NOMO-1 treated with DMSO at 0.1 percent for 48 hours (cell line): ENCODE measurements at regions not wholly inside any gene's neighbourhood (a gene's known extent, or its start where the extent isn't known, plus 50 kb on each side); places are given as distances from the start of the nearest gene placed in this dataset.
"Not testable (repeated sequence)": the region's sequence is repeated elsewhere in the genome, so short reads cannot be mapped to it uniquely, and the experiment has no call there.

Experiments used
- DNase-seq: peaks from one replicate; lab custom pipeline; 2025; ENCODE audit not compliant: unreplicated experiment; lab: John Stamatoyannopoulos, UW

DNA sequence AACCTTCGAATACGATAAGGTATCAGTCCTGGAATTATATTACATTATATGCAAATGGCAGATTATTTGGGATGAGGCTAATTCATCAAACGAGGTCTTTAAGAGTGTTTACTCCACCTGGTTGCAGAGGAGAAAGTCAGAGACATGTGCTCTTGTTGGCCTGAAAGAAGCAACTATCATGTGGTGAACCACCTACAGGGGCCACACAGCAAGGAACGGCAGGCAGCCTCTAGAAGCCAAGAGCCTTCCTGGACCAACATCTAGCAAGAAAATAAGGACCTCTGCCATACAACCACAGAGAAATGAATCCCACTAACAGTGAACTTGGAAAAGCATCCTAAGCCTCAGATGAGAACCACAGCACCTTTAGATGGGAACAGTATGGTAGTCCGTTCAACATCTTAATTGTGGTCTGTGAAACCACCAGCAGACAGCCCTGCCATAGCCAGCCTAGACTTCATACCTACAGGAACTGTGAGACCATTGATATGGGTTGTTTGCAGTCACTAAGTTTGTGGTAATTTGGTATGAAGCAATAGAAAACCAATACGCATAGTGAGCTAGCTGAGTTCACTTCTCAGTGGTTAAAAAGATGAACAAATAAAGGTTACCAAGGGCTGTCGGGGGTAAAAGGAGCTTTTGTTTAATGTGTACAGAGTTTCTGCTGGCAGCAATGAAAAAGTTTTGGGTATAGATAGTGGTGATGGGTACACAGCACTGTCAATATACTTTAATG, 345.7 kb upstream of the RUNX1 start:
- DNase-seq, result peak; percentile 62

DNA sequence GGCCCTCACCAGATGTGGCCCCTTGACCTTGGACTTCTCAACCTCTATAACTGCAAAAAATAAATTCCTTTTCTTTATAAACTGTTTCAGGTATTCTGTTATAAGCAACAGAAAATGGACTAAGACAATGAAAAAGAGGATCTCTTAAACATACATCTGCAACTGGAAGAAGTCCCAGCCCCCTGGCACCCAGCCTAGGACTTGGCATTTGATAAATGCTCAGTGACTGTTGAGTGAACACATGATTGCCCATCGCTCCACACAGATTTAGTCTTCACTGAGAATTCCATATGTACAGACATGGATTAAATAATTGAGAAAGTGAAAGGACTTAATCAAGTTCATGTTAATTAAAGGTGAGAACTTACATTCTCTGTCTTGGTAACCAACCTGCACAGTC, 344.9 kb upstream of the RUNX1 start:
- no peak for DNase-seq

DNA sequence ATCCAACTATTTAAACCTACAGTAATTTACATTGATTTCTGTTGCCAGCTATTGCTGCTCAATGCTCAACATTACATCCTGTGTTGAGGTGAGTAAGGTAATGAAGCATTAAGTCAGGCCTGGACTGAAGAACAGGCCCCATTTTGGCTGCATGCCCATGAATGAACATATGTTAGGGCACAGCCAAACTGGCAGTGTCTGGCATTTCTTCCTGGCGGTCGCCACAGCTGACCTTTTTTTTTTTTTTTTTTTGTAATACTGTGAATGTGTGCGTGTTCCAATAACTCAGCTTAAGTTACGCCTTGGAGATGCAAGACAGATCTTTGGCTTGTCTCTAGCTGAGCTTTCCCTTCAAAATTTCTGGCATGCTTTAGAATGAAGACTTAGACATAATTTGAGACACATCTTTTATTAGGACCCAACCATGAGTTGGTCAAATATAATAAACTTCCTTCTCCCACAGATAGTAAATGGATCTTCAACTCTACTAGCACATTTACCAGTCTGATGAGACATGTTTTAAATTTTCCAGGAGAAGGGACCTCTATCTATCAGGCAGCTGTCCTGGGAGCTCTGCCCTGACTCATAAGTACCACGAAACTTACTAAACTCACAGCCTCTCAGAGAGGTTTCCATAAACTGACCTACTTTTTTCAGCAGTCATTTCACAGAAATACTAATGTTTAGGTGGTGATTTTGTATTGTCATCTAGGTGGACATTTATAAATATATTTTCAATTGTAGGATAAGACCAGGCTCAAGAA, 341.1 kb upstream of the RUNX1 start:
- no peak for DNase-seq

DNA sequence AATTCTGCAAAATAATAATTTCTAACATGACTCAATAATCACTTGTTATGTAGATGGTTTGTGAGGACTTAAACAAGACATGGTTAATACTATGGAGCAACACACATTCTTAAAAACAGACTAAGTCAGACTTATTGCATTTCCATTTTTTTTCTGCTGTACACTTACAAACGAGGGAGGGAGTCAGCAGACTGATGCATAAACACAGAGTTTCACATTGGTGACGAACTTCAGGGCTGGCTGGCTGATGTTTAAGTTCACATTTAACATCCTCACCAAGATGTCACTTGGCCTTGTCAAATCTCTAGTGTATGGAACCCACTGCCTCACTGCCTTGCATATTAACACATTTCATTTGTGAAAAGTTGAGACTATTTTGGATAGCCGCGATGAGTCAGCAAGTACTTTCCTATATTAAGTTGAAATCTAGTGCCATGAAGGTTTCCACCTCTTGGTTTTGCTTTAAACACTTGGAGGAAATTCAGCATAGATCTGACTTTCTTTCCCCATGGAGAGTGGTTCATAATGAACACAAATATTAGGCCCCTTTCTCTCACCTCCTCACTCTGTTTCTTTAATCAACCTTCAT, 337.5 kb upstream of the RUNX1 start:
- no peak for DNase-seq

DNA sequence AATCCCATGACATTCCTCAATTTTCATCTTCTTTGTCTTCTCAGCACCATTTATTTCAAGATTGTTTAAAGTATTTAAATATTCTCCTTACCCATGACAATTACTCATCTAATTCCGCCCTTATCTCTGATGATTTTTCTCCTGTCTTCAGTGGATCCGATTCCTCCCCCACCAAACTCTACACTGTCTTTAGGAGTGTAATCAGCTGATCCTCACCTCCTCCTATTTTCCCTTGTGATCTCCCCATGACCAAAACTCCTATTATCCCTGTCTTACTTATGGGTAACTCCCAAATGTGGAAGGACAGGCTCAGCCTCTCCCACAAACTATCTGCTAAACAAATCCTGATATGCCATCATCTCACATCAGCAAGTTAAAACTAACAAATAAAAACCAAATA, 335.3 kb upstream of the RUNX1 start:
- DNase-seq, result no peak

DNA sequence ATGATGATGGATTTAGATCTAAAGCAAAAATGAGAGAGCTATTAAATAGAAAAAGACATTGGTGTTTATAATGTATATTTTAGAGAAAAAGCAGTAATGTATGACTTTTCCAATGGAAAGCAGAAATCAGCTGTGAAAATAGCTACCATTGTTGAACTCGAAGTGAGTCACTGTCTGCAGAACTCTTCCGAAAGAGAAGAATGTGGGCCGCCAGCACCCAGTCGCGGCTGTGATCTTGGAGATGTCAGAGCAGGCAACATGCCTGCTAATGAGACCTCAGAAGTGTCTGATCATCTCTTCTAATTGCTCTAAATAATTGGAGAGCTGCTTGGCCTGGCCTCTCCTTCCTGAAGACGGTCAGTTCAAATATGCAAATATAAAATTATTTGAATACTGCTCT, 333.6 kb upstream of the RUNX1 start:
- no peak for DNase-seq

DNA sequence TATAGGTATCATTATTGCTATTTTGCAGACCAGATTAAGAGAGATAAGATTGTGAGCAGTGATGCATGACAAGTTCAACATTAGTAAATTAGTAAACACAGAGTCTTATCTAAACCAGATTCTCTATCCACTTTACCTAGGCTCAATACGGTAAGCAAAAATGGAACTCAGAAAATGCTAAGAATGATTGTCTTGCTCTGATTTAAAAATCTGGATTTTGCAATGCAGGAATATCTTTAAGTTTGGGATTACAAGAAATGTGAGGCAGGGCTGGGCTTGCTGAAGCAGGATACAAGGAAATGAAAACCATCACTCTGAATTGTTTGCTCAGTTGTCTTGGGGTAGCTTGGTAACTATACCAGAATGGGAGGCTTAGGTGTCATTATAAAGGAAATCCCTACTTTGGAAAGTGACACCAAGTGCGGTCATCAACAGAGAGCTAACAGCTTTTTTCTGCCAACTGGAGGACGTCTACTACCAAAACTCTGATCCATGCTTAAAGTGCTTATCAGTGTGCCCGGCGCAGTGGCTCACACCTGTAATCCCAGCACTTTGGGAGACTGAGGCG, 332.7 kb upstream of the RUNX1 start:
- no peak for DNase-seq

DNA sequence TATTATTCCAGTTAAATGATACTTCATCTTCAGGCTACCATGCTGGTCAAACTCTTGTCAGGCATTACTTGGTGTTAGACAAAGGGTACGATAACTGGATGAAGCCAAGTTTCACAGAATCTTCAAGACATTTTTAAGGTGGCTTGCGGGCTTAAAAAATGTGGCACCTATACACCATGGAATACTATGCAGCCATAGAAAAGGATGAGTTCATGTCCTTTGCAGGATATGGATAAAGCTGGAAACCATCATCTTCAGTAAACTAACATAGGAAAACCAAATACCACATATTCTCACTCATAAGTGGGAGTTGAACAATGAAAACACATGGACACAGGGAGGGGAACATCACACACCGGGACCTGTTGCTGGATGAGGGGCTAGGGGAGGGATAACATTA, 331.2 kb upstream of the RUNX1 start:
- not testable (repeated sequence) for DNase-seq

DNA sequence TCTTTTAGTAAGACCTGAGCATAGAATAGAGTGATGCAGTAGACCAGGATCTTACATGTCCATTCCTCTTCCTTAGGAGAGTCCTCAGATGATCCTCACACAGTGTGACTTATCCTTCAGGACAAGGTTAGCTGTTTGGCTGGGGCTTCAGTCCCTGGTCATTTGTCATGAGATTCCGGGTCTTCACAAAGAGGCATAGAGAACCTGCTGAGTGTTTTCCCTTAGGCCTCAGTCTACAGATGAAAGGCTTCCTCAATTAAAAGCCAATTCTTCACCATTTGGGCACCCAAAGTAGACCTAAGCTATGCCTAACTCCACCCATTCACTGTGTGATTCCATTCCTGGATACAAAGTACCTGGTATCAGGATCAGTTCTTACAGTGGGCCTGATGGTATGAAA, 329.8 kb upstream of the RUNX1 start:
- no peak for DNase-seq

DNA sequence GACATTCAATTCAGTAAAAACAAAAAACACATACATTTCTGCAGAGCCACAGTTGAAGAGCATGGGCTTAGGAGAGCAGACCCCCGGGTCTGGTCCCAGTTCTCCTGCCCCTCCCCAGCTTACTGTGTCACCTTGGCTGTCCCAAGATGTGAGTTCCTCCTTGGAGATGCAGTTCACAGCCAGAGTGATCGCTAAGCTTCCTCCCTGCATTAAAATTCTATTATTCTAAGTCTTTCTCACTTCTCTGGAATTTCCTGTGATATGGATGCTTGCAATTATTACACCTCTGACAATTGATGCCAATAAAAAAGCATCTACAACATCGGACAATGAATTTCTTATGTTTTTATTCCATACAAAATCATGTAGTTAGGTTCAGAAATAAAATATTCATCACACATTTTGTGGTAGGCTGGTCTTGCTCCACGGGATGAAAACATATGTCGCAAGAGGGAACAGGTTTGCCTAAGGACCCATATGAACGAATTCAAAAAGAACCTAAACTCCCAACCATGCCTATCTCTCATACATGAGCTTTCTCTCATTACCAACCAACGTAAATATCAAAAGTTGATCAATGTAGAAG, 328.5 kb upstream of the RUNX1 start:
- DNase-seq, result no peak

DNA sequence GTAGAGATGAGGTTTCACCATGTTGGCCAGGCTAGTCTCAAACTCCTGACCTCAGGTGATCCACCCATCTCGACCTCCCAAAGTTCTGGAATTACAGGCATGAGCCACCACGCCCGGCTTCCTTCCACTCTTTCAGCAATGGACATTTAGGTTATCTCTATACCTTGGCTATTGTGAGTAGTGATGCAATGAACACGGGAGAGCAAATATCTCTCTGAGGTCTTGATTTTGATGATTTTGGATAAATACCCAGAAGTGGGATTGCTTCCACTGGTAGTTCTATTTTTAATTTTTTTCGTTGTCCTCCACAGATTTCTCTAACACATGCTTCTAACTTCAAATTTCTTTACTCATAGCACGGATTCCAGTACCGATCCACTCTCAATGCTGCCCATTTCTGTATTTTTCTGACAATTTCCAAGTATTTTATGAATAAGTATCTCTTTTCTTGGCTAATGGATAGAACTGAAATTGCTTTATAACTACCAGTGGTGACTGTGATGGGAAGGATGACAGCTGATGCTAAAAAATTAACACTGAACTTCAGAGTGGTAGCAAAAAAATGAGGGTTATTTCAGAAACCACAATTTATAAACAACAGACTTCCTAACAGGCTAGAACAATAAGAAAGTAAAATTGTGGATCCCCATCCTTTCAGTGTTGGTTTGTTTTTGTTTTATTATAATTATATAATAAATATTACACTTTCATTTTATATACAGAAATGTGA, 327.5 kb upstream of the RUNX1 start:
- DNase-seq, result no peak

DNA sequence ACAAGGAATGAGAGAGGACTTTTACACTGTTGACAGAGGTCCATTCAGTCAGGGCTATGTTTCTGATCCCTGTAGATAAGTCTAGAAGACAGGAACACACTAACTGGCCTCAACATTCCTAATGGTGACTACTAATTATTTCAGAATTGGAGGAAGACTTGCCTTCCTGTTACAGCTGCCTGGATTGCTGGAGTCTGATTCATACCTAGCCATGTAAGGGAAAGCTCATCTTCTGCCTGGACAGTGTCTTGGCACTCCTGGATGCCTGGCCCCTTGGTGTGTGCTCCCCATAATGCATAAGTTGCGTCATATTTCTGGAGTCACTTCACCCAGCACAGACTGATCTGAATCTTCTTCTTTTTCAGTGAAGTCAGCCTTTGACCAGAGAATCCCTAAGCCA, 326.0 kb upstream of the RUNX1 start:
- DNase-seq, result no peak

DNA sequence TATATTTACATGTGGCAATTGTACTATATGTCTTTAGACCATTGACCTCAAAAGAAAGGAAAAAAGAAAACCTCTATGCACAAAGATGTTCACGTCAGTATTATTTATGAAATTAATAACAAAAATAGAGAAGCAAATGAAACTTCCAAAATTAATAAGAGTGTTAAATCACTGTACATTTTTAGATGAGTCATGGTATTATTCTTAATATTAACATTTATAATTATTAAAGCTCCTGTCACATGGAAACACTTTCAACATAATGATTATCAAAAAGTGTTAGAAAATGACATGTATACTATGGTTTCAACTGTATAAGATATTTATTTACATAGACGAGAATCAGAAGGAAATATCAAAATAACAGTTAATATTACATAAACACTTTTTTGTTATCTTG, 324.9 kb upstream of the RUNX1 start:
- no peak for DNase-seq

DNA sequence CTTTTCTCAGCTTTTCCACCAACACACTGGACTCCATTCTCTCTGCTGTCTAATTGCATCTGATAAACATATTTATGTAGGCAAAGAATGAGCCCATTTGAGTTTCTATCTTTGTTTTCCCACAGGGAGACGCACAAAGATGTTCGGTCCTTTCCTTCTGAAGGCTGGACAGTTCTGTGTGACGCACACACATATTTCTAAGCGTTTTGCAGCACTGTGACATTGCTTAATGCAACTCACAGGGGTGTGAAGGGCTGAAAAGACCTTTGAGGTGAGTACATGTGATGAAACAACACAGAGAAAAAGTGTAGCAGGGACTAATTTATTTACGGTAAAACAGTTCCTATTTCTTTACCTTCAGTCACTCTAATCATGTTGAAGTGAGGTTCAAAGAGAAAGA, 323.1 kb upstream of the RUNX1 start:
- DNase-seq, result no peak

DNA sequence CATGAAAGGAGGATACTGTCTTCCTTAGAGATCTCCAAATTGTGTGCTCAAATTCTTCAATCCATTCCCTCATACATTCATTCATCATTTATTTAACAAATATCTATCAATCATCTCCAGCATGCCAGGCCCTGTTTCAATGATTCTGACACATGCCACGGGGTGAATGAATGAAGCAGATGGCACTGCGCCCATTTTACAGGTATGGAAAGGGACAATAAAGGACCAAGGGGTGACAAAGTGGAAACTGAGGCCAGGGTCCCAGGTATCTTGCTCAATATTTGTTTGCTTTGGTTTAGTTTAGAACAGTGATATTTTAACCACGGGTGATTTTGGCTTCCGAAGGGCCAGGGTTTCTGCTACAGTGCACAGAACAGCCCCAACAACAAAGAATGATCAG, 321.6 kb upstream of the RUNX1 start:
- DNase-seq, result no peak

DNA sequence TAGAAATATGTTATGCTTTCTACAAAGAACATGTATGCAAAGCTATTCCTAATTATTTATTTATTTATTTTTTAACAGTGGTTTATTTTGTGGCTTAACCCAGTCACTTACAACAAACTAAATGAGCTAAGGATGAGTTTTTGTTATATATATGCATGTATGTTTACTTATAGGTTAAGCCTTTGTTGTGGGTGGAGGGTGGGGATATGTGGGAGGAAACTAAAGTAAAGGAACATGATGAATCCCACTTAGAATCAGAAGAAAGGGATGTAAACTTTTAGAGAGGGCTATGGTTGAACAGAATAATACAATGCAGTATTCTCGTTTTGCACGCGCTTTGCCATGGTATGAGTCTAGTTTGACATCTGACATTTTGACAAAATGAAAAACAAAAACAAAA, 321.0 kb upstream of the RUNX1 start:
- DNase-seq, result no peak

DNA sequence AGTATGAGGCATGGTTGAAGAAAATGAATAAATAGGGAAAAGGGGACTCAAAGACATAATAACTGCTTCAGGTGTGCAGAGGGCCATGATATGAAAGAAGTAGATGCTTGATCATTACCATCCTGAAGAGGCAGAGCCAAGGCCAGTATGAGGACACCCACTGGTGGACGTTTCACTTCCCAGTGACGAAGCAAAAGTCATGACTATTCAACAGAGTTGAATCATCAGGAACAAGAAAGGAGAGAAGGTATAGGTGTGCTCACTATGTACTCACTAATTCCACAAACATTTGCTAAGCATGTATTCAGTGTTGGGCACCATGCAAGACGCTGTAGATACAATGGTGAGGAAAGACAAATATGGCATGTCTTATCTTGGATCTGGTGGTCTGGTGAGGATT, 319.2 kb upstream of the RUNX1 start:
- DNase-seq, result no peak

DNA sequence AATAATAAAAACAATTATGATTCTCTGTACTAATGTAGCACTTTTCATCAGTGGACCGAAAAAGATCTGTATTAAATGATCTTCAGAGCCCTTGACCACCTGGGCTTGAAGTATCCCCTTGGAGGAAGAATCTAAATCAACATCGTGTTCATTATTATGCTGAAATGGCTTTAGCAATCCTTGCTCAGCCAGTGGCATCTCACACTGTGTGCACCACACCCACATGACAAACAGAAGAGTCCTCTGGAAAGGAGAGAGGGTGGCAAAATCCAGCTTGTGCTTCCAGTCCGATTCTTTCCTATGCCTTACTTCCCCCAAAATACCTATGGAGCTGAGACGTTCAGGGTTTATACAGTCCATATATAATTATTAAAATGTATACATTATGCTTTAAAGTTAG, 318.5 kb upstream of the RUNX1 start:
- DNase-seq, result no peak

DNA sequence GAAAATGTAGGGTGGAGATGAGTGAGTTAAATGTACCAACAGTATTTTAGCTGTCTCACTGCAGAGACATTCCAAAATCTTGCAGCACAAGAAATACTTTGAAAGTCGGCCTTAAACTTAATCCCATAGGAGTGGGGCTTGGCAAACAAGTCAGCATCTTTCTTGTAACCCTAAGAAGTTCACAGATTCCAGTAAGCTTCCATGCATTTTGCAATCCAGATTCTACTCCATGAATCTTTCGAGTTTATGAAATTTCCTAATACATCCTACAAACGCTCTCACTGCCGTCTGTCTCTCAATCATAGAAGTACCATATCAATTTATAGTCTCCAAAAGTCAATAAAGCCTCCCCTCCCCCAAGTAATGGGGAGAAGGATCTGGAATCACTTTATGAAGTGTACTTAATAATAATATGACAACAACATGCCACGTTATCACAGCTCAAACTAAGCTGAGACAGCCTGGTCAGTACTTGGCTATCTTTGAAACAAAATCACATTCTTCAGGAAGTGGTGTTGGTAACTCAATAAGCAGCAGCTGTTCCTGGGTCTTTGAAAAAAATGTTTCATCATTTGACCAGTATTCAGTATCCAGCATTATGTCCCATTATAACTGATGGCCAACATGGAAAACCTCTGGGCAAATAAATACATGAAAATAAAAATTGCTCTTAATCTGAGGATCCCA, 317.4 kb upstream of the RUNX1 start:
- no peak for DNase-seq

DNA sequence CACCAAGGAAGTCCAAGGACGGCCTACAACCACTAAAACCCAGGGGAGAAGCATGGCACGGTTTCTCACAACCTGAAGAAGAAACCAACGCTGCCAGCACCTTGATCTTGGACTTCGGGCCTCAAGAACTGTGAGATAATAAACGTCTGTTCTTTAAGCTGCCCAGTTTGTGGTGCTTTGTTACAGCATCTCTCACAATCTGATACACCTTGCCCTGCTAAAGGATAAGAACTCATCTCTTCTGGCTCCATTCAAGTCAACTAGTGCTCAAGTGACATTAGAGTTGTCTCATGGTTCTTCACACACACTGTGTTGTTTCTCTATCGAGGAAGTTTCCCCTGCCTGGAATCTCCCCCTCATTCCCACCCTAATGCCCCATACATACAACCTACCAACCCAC, 314.4 kb upstream of the RUNX1 start:
- no peak for DNase-seq
